ENCODE measurements at regions not wholly inside any gene's neighbourhood (a gene's known extent, or its start where the extent isn't known, plus 50 kb on each side); places are given as distances from the start of the nearest gene placed in this dataset.

DNA sequence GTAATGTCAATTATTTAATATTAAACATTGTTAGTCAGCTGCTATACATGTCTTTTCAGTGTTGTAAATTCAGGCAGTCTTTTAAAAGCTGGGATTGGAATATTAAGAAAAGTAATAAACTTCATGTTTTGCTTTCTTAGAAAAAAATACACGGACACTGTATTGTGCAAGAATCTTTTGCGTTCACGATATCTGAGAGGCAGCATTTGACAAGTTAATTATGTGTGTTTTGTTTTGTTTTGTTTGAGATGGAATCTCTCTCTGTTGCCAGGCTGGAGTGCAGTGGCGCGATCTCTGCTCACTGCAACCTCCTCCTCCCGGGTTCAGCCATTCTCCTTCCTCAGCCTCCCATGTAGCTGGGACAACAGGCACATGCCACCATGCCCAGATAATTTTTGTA lies 1661.3 kb downstream of the HACE1 start (continued):
- no peak for TF ChIP-seq ZNF408 (CRISPR knock-in tag; IDR thresholded peaks at IDR 0.05; ENCODE audit: low read depth)
- TF ChIP-seq NFRKB (IDR thresholded peaks at IDR 0.05; ENCODE audit: low read depth) = no peak
- no peak for TF ChIP-seq HNRNPL (IDR thresholded peaks at IDR 0.05; ENCODE audit: low read depth, low read length)
- TF ChIP-seq POLR2AphosphoS5 (IDR thresholded peaks at IDR 0.05; ENCODE audit: control insufficient read depth, insufficient read depth, low read depth, low read length) = no peak
- TF ChIP-seq HCFC1 (IDR thresholded peaks at IDR 0.05; ENCODE audit: low read depth, low read length) = no peak
- TF ChIP-seq, protein P1, sequence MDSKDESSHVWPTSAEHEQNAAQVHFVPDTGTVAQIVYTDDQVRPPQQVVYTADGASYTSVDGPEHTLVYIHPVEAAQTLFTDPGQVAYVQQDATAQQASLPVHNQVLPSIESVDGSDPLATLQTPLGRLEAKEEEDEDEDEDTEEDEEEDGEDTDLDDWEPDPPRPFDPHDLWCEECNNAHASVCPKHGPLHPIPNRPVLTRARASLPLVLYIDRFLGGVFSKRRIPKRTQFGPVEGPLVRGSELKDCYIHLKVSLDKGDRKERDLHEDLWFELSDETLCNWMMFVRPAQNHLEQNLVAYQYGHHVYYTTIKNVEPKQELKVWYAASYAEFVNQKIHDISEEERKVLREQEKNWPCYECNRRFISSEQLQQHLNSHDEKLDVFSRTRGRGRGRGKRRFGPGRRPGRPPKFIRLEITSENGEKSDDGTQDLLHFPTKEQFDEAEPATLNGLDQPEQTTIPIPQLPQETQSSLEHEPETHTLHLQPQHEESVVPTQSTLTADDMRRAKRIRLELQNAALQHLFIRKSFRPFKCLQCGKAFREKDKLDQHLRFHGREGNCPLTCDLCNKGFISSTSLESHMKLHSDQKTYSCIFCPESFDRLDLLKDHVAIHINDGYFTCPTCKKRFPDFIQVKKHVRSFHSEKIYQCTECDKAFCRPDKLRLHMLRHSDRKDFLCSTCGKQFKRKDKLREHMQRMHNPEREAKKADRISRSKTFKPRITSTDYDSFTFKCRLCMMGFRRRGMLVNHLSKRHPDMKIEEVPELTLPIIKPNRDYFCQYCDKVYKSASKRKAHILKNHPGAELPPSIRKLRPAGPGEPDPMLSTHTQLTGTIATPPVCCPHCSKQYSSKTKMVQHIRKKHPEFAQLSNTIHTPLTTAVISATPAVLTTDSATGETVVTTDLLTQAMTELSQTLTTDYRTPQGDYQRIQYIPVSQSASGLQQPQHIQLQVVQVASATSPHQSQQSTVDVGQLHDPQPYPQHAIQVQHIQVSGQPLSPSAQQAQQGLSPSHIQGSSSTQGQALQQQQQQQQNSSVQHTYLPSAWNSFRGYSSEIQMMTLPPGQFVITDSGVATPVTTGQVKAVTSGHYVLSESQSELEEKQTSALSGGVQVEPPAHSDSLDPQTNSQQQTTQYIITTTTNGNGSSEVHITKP (IDR thresholded peaks at IDR 0.05; ENCODE audit: partially characterized antibody) = no peak
- TF ChIP-seq, protein P2, sequence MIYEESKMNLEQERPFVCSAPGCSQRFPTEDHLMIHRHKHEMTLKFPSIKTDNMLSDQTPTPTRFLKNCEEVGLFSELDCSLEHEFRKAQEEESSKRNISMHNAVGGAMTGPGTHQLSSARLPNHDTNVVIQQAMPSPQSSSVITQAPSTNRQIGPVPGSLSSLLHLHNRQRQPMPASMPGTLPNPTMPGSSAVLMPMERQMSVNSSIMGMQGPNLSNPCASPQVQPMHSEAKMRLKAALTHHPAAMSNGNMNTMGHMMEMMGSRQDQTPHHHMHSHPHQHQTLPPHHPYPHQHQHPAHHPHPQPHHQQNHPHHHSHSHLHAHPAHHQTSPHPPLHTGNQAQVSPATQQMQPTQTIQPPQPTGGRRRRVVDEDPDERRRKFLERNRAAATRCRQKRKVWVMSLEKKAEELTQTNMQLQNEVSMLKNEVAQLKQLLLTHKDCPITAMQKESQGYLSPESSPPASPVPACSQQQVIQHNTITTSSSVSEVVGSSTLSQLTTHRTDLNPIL (CRISPR knock-in tag; IDR thresholded peaks at IDR 0.05) = no peak
- no peak for TF ChIP-seq CBX2 (IDR thresholded peaks at IDR 0.05; ENCODE audit: insufficient read depth, low read length, poor library complexity, severe bottlenecking)
- TF ChIP-seq, protein P3, sequence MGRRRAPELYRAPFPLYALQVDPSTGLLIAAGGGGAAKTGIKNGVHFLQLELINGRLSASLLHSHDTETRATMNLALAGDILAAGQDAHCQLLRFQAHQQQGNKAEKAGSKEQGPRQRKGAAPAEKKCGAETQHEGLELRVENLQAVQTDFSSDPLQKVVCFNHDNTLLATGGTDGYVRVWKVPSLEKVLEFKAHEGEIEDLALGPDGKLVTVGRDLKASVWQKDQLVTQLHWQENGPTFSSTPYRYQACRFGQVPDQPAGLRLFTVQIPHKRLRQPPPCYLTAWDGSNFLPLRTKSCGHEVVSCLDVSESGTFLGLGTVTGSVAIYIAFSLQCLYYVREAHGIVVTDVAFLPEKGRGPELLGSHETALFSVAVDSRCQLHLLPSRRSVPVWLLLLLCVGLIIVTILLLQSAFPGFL (CRISPR knock-in tag; IDR thresholded peaks at IDR 0.05) = no peak
- no peak for TF ChIP-seq SMARCB1 (IDR thresholded peaks at IDR 0.05; ENCODE audit: insufficient read length, low read depth)
